Glomerular visceral epithelial cell (primary cell): ENCODE measurements at regions not wholly inside any gene's neighbourhood (a gene's known extent, or its start where the extent isn't known, plus 50 kb on each side); places are given as distances from the start of the nearest gene placed in this dataset.
A peak's percentile ranks its signal among the peaks of the same experiment; 100 is the strongest.

Experiments used
- DNase-seq: peaks from one replicate; pipeline ENCODE4 v3.0.0-alpha.2; 2016; ENCODE audit errors: extremely low spot score

DNA sequence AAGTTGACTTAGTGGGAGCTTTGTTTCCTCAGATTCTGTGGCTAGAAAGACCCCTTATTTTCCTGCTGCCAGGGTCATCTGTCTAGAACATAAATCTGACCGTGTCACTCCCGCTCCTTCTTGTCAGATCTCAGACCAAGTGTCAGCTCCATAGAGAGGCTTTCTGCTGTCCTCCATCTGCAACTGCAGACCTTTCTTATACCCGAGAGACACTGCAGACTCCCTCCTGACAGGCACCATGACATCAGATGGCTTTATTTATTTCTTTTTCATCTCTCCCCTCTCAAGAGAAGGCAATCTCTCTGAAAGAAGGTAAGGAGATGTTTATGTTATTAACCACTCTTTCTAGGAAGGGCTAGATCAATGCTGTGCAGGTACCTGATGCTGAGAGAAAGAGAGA is 726.5 kb downstream of the UQCRFS1 start:
- DNase-seq = no peak

DNA sequence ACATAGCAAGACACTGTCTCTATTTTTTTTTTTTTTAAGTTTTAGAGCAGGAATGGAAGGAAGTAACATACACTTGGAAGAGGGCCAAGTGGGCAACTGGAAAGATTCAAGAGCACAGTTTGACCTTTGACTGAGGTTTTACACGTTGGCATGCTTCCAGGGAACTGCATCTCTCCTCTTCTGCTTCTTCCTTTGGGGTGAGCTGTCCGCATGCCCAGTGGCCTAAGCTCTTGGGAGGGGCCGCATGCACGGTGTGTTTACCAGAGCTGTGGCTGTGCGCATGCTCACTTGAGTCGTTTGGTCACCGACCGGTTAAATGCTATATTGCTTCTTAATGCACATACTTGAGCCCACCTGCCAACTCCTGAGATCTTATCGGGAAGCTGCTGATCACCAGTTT is 727.7 kb downstream of the UQCRFS1 start:
- no peak for DNase-seq

DNA sequence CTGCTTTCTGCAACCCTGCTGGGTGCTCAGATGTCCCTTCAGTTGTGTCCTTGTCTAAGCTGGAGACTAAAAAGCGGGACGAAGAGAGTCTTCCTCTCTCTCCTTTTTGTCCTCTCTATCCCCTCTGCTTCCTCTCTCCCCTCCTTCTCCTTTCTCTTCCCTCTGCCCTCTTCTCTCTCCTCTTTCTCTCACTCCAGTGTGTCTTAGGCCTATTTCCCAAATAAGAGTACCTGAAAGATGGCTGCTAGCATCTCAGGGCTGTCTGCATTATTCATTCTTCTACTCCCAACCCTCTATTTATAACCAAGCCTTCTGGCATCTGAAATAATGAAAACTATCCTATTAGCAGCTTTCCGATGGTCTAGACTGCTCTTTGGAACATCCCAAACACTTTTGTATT is 729.8 kb downstream of the UQCRFS1 start:
- no peak for DNase-seq

DNA sequence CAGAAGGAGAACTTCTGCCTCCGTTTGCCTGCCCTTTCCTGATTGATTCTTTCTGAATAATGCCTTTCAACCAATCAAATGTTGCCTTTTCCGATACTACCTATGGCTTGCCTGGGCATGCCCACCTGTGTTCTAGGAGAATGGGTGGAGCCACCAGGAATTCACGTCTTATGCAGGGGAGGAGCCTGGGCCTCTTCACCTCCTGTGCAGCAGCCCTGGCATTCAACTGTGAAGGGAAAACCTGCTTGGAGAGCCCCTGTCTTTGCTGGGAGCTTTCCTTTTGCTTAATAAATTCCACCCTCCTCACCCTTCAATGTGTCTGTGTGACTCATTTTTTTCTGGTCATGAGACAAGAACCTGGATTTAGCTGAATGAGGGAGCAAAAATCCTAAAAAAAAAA is 730.7 kb downstream of the UQCRFS1 start:
- peak; percentile 33 for DNase-seq

DNA sequence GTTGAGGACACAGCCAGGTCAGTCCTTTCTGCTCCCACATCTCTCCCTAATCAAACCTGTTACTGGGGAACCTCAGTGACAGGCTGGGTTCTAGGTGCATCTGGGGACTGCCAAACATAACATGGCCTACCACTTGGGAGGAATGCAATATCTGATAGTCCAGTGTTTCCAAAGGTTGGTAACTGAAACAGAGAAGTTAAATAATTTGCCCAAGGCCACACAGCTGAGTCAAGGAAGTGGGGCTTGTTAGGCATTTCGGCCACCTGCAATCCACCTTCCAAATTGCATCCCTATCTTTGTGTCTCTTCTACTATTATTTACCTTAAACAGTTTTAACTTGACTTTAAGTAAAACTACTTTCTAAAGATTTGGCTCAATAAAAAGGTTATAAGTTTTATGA is 731.3 kb downstream of the UQCRFS1 start:
- no peak for DNase-seq

DNA sequence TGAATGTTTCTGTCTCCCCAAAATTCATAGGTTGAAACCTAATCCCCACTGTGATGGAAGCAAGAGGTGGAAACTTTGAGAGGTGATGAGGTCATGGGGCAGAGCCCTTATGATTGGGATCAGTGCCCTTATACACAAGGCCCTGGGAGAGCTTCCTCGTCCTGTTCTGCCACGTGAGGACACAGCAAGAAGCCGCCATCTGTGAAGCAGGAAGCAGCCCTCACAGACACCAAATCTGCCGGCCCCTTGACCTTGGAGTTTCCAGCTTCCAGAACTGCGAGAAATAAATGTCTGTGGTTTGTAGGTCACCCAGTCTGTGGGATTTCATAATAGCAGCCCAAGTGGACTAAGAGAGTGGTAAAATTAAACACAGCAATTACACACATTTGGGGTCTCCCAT is 737.4 kb downstream of the UQCRFS1 start:
- DNase-seq = peak; percentile 59

DNA sequence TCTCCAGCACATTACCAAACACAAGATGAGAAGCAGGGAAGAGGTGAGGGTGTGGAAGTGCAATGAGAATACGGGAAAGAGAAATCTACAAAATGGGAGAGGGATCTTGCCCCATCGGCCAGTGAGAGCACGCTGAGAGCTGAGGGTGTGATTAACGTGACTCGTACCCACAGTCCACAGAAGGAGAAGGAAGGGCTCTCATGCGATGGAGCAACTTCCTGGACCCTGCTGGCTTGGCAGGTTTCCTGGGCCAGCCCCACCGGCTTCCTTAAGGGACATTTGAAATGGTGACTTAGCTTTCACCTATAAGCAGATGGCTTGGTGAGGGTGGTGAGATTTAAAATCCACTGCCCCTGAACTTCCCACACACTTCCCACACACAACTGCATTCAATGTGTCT is 740.1 kb downstream of the UQCRFS1 start:
- no peak for DNase-seq

DNA sequence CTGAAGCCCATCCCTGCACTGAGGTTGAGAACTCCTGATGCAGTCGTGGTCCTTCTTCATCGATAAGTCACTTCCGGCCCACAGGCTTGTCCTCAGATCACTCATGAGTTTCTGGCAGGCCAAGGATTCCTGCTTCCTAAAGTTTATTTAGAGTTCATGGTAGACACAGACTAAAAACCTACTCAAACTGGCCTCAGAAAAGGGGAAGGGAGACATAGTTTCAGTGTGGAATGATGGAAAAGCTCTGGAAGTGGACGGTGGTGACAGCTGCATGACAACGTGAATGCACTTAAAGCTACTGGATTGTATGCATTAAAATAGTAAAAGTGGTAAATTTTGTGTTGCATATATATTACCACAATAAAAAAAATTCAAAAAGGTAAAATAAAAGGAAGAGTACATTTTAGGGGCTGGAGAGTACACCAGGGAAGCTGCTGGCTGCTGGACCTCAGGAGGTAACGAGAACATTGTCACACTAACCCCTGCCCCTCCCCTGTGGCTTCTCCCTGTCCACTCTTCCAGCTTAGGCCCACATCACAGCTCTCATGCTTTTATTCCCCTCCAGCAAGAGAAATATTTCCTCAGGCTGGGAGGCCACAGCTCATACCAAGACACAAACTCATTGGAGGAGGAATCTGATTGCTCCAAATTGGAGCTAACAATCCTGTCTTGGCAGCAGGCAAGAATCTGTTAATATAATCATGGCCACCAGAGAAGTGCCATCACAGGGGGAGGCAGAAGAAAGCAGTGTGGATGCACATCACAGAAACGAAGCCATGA is 741.0 kb downstream of the UQCRFS1 start:
- no peak for DNase-seq

DNA sequence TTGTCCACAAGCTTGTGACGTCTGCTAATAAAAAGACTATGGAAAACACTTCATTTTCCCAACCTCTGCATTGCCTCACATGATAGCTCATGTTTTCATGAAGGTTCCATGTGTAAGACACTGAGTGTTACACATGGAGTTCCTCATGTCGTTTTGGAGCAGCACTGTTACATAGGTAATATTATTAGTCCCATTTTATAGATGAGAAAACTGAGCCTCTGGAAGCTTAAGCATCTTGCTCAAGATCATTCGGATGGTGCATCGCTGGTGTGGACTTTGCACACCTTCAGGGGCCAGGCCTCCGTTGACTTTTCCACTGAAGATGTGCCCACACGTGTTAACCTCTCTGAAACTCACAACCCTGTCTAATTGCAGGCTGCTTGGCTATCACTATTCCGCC is 743.4 kb downstream of the UQCRFS1 start:
- DNase-seq = no peak

DNA sequence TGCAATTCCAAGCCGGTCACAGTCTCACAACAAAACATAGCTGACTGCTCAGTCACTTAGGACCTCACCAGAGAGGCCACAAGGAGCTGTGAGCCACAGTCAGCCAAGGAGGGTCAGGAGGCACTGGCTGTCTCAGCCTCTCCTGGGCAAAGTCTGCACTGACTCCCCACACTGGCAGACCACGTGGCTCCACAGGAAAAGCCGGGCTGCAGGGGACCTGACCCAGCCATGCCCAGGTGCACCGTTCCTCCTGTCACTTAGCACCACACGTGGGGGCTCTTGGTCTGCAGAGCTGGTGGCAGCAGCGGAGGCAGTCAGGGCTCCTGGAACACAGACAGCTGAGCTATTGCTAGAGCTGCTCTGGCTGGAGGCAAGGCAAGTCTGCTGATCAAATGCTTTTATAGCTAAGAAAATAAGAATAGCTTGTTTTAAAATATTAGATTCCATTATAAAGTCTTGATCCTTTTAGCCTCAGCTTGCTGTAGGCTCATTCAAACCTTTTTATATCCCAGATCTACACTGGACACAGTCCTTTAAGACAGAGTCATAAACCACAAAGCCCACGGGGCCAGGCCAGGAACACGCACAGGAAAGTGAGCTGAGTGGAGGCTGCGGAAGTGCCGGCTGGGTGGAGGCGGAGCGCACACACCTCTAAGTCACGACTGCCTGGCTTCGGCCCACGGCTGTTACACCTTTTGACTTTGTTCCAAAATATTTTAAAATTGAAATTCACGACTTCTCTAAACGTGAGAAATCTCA is 744.1 kb downstream of the UQCRFS1 start:
- DNase-seq = peak; percentile 57

DNA sequence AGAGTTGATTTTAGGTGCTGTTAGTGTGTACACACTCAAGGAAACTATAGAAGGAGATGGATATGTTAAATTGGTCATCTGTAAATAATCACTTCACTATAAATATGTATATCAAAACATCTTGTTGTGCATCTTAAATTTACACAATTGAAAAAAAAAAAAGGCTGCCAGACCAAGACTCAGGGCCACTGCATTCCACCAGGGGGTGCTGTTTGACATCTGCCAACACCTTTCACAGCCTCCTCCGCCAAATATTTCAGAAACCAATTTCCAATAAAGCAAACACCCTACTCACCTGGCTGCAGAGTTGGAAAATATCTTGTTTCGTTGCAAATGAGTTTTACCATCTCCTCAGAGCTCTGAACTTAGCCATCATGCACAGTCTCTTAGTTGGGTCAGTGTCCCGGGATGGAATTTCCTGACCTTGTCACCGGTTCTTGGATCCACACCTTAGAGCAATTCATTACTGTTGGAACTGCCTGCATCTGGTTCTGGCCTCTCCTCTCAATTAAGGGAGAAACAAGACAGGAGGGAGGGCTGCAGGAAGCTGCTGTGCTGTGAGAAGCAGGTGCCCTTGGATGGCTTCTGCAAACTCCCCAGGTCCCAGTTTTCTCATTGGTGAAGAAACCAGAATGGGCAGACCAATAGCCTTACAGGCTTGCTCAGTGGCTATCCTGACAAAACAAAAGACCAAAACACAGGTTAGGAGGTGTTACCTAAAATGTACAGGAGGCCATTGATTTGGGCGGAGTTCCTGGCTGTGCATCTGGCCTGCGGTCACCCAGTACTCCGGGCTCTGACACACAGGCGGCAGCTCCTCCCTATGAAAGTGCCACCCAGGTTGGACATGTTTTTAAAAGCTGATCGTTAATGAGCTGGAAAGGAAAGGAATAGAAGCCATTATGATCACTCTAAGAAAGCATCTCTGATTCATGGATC is 746.6 kb downstream of the UQCRFS1 start:
- peak; percentile 35 for DNase-seq

DNA sequence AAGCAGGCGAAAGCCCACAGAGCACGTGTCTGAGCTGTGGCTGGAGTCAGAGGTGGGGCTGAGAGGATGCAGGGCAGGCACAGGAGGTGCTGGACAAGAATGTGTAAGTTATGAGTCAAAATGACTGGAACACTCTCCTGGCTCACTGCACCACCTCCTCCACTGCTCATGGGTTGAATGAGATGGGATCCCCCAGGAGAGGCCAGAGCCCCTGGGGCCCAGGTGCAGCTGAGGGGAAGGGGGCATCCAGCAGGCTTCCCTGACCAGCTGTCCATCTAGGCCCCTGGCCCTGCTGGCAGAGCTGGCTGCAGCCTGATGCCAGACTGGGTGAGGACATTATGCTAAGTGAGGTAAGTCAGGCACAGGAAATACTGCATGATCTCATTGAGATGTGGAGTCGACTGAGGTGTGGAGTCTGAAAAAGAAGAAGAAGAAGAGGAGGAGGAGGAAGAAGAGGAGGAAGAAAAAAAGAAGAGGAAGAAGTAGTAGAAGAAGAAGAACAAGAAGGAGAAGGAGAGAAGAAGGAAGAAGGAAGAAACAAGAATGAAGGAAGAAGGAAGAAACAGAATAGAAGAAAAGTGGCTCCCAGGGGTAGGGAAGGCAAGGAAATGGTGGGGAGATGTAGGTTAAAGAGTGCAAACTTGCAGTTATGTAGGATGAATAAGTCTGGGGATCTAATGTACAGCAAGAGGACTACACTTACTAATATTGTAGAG is 747.4 kb downstream of the UQCRFS1 start:
- DNase-seq = peak; percentile 59

DNA sequence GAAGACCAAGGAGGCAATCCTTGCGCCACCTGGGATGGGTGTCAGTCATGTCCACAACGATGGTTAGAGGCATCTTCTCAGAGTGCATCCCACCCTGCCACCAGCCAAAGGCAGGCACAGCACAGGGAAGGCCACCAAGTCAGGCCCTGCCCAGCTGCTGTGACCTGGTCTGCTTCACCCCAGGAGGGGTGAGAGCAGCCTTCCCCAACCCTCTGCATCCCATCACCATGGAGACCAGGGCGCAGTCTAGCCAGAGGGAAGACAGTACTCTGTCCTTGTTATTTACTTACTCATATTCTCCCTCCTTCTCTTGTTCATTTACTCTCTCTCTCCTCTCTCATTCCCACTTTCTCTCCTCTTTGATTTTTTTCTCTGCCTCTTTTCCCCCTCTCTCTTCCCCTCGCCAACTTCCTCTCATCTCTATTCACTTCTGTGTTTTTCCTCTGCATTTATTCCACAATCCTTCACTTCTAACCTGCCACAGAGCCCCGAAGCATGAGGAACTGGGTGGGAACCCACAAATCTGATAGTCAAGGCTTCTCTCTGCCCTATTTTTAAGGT is 749.4 kb downstream of the UQCRFS1 start:
- no peak for DNase-seq

DNA sequence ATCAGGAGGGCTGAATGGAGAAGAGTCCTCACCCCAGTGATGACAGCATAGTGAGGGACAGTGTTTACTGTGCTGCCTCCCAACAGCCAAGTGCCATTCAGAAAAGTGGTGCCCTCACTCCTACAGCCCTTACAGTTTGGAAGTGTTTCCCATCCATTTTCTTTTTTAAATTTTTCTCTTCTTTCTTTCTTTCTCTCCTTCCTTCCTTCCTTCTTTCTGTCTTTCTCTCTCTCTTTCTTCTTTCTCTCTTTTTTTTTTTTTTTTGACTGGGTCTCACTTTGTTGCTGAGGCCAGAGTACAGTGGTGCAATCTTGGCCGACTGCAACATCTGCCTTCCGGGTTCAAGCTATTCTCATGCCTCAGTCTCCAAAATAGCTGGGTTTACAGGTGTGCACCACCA is 755.3 kb downstream of the UQCRFS1 start:
- DNase-seq = no peak

DNA sequence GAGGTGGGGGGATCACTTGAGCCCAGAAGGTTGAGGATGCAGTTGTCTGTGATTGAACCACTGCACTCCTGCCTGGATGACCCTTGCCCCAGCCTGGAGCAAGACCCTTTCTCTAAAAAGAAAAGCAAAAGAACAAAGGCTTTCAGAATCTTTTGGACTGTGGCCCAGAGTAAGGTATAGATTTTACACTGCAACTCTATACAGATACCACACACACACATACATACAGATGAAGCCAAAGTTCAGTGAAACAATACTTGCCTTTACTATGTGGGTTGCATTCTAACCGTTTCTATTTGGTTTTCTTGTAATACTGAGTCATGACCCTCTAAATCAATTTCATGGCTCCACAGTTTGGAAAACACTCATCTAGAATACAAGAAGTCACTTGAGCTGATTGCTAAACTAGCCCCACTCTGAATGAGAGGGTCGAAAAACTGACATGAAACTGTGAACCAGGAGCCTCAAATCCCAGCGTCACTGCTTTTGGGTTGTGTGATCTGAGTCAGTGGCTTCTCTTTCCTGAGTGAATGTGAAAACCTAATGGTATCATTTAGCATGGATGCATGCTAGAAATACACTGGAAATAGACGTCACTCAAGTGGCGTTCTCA is 756.1 kb downstream of the UQCRFS1 start:
- no peak for DNase-seq

DNA sequence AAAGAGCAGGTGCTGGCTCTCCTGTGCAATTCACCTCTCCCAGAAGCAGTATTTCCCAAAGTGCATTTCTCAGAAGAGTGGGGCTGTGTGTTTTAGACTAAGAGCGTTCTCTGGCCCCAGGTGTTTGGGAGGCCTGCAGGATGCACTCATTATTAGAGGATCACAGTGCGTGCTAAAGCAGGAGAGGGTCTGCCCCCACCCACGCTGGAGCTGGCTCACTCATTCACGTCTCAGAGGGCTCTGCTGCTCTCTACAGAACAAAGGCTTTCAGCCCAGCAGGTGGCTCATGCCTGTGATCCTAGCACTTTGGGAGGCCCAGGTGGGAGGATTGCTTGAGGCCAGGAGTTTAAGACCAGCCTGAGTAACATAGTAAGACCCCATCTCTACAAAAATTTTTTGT is 756.7 kb downstream of the UQCRFS1 start:
- DNase-seq = no peak

DNA sequence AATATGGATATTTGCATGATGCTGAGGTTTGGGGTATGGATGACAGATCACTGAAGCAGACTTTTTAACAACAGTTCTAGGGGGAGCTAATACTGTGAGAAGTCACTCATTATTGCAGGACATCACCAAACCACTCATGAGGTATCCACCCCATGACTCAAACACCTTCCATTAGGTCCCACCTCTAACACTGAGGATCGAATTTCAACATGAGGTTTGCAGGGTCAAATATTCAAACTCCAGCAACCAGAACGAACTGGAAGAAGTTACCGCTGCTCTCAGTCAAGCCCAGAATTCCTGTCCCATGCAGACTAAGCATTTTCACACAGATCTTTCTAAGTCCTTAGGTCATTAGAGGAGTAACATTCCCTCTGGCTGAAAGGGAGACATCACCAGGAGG is 758.9 kb downstream of the UQCRFS1 start:
- DNase-seq = peak; percentile 70

DNA sequence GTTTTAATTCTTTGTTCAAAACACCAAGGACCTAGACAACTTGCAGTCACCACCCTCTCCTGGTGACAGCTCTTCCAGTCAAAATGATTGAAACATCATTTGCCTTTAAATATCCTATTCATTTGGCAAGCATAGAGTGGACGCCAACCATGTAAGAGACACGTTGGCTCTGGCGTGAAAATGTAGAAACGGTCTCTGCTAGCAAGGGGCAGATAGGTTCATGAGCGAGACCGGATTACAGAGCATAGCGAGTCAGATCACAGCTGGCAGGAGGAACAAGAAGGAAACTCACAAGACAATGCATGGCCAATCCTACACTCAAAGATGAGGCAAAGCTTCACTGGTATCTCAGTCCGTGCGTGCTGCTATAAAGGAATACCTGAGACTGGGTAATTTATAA is 759.5 kb downstream of the UQCRFS1 start:
- no peak for DNase-seq

DNA sequence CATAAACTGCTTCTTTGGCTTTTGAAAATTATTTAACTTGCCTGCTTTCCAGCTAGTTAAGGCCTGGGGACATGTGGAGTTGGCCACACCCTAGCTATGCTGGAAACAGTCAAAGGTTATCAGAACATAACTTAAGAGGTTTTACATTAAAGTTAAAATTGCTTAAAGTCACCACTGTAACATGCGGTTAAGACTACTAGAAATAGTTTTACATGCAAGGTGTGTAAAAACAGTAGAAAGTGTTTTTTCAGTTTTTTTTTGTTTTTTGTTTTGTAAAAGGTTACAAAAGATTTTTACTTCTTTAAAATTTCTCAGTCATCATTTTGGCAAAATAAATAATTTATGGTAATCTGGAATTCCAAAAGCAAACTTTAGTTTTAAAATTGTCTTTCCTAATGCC is 763.1 kb downstream of the UQCRFS1 start:
- no peak for DNase-seq

DNA sequence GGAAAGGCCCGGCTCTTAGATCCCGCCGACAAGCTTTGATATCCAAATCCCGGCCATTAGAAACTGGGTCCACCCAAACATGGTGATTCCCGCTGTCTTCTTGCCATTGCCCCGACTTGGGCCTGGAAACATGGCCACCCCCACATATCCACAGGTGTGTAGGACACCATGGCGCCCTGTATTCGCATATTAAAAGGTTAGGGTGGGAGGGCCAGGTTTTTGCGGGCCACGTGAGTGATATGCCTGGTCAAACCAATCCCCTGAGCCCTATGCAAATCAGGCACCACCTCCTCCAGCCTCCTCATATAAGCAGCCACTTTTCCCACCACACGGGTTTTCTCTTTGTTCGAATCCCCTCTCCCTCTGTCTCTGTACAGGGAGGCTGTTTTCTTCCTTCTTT is 766.4 kb downstream of the UQCRFS1 start:
- no peak for DNase-seq

DNA sequence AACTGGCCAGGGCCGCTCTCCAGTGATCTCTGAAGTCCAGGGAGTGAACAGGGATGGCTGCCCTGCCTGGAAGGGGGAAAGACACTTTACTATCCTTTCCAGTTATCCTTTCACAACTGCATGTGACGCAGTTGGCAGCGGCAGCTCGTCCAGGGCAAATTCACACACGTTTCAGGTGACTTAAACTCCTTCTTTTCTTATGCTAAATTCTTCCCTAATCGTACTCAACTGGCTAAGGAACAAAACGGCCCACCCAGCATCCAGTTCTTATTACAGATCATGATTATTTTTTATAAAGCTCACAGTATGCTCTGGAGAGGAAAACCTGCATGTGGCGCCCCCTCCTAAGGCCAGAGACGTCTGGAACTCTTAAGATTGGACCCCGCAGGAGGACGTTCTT is 767.1 kb downstream of the UQCRFS1 start:
- no peak for DNase-seq
